H9 (cell line): ENCODE measurements at regions not wholly inside any gene's neighbourhood (a gene's known extent, or its start where the extent isn't known, plus 50 kb on each side); places are given as distances from the start of the nearest gene placed in this dataset.

Experiments used
- DNase-seq: peaks from one replicate; pipeline ENCODE4 v3.0.0-alpha.2; 2017
- H2AFZ ChIP-seq: one replicate; pipeline ENCODE4 v1.6.1; 2013; ENCODE audit warnings: mild to moderate bottlenecking, low read length, control low read depth, moderate library complexity
- H2AK5ac ChIP-seq: 2 replicates; pipeline ENCODE4 v1.6.1; 2013; ENCODE audit warnings: low read length, control low read depth, mixed read lengths; ENCODE audit not compliant: insufficient read length
- H2BK120ac ChIP-seq: one replicate; pipeline ENCODE4 v1.6.1; 2013; ENCODE audit warnings: low read depth, mild to moderate bottlenecking, low read length, control low read depth, inconsistent platforms; ENCODE audit not compliant: poor library complexity, severe bottlenecking
- H2BK12ac ChIP-seq: 2 replicates; pipeline ENCODE4 v1.6.1; 2013; ENCODE audit warnings: low read length, control low read depth, mixed read lengths, low read depth; ENCODE audit not compliant: insufficient read length
- H2BK15ac ChIP-seq: 2 replicates; pipeline ENCODE4 v1.6.1; 2013; ENCODE audit warnings: low read depth, low read length, control low read depth
- H2BK20ac ChIP-seq: one replicate; pipeline ENCODE4 v1.6.1; 2013; ENCODE audit warnings: low read depth, mild to moderate bottlenecking, low read length, control low read depth, inconsistent platforms; ENCODE audit not compliant: poor library complexity, severe bottlenecking
- H2BK5ac ChIP-seq: 2 replicates; pipeline ENCODE4 v1.6.1; 2013; ENCODE audit warnings: low read length, control low read depth, mixed read lengths; ENCODE audit not compliant: insufficient read length
- H3K14ac ChIP-seq: 2 replicates; pipeline ENCODE4 v1.6.1; 2013; ENCODE audit warnings: low read length, control low read depth; ENCODE audit not compliant: insufficient read depth
- H3K18ac ChIP-seq: 2 replicates; pipeline ENCODE4 v1.6.1; 2013; ENCODE audit warnings: low read depth, mild to moderate bottlenecking, mixed read lengths, low read length, control low read depth; ENCODE audit not compliant: insufficient read length
- H3K23ac ChIP-seq: 2 replicates; pipeline ENCODE4 v1.6.1; 2013; ENCODE audit warnings: low read length, control low read depth, mixed read lengths, low read depth; ENCODE audit not compliant: insufficient read length
- H3K23me2 ChIP-seq: 2 replicates; pipeline ENCODE4 v1.6.1; 2013; ENCODE audit warnings: low read depth, mild to moderate bottlenecking, mixed read lengths, low read length, control low read depth; ENCODE audit not compliant: insufficient read length, poor library complexity, severe bottlenecking
- H3K27ac ChIP-seq: 2 replicates; pipeline ENCODE4 v1.5.1; 2013; ENCODE audit warnings: low read length, control low read depth, mixed read lengths, low read depth; ENCODE audit not compliant: insufficient read length
- H3K27me3 ChIP-seq: 2 replicates; pipeline ENCODE4 v1.6.1; 2013; ENCODE audit warnings: low read length, control low read depth, inconsistent platforms; ENCODE audit not compliant: insufficient read depth
- H3K4ac ChIP-seq: 2 replicates; pipeline ENCODE4 v1.6.1; 2013; ENCODE audit warnings: low read depth, mild to moderate bottlenecking, control low read depth, inconsistent platforms, low read length, moderate library complexity
- H3K4me1 ChIP-seq: 2 replicates; pipeline ENCODE4 v1.6.1; 2013; ENCODE audit warnings: low read length, control low read depth, inconsistent platforms; ENCODE audit not compliant: insufficient read depth
- H3K4me2 ChIP-seq: 2 replicates; pipeline ENCODE4 v1.6.1; 2013; ENCODE audit warnings: low read length, control low read depth, mixed read lengths; ENCODE audit not compliant: insufficient read length, insufficient read depth
- H3K56ac ChIP-seq: 2 replicates; pipeline ENCODE4 v1.6.1; 2013; ENCODE audit warnings: low read depth, mild to moderate bottlenecking, mixed read lengths, low read length, control low read depth; ENCODE audit not compliant: insufficient read length
- H3K79me1 ChIP-seq: 2 replicates; pipeline ENCODE4 v1.6.1; 2013; ENCODE audit warnings: low read depth, mild to moderate bottlenecking, moderate library complexity, low read length, control low read depth, inconsistent platforms; ENCODE audit not compliant: insufficient read depth, poor library complexity, severe bottlenecking
- H3K79me2 ChIP-seq: 2 replicates; pipeline ENCODE4 v1.6.1; 2013; ENCODE audit warnings: low read length, control low read depth, inconsistent platforms; ENCODE audit not compliant: insufficient read depth
- H3K9ac ChIP-seq: 2 replicates; pipeline ENCODE4 v1.6.1; 2013; ENCODE audit warnings: low read length, control low read depth, mixed read lengths; ENCODE audit not compliant: insufficient read length; ENCODE audit errors: extremely low read depth
- H3K9me3 ChIP-seq: one replicate; pipeline ENCODE4 v1.6.1; 2013; ENCODE audit warnings: low read depth, low read length, inconsistent platforms; ENCODE audit not compliant: control insufficient read depth
- H3T11ph ChIP-seq: one replicate; pipeline ENCODE4 v1.6.1; 2013; ENCODE audit warnings: mild to moderate bottlenecking, low read length, control low read depth, inconsistent platforms
- H4K20me1 ChIP-seq: one replicate; pipeline ENCODE4 v1.6.1; 2013; ENCODE audit not compliant: control insufficient read depth, insufficient read length, insufficient read depth
- H4K5ac ChIP-seq: 2 replicates; pipeline ENCODE4 v1.6.1; 2013; ENCODE audit warnings: low read depth, mild to moderate bottlenecking, mixed read lengths, low read length, control low read depth; ENCODE audit not compliant: insufficient read length
- H4K8ac ChIP-seq: replicated peaks from 2 replicates; pipeline ENCODE4 v1.6.1; 2013; ENCODE audit warnings: low read length, control low read depth, mixed read lengths, low read depth; ENCODE audit not compliant: insufficient read length
- H4K91ac ChIP-seq: 2 replicates; pipeline ENCODE4 v1.6.1; 2013; ENCODE audit warnings: low read depth, mild to moderate bottlenecking, moderate library complexity, mixed read lengths, low read length, control low read depth; ENCODE audit not compliant: insufficient read length
- H3K27ac Mint-ChIP-seq, 3 experiments: 2 replicates in 2 of 3; 3 replicates in 1 of 3; pipeline ENCODE4 v1.8.0; 2020 to 2021; ENCODE audit warnings: mixed read lengths in 3 of 3, mild to moderate bottlenecking in 1 of 3, moderate library complexity in 1 of 3
- H3K27me3 Mint-ChIP-seq: 2 replicates; pipeline ENCODE4 v1.8.0; 2021; ENCODE audit warnings: low read depth, mild to moderate bottlenecking, moderate library complexity, mixed read lengths
- H3K36me3 Mint-ChIP-seq, 3 experiments: 2 replicates in 2 of 3; 3 replicates in 1 of 3; pipeline ENCODE4 v1.8.0; 2020 to 2021; ENCODE audit warnings: low read depth in 3 of 3, mixed read lengths in 3 of 3; ENCODE audit not compliant: insufficient read depth in 1 of 3
- H3K4me1 Mint-ChIP-seq, 2 experiments: 2 replicates each; pipeline ENCODE4 v1.8.0; 2020; ENCODE audit warnings: mixed read lengths in 2 of 2
- H3K4me3 Mint-ChIP-seq, 2 experiments: 2 replicates in 1 of 2; 3 replicates in 1 of 2; pipeline ENCODE4 v1.8.0; 2020 to 2021; ENCODE audit warnings: mild to moderate bottlenecking in 2 of 2, mixed read lengths in 2 of 2, moderate library complexity in 1 of 2
- H3K9me3 Mint-ChIP-seq, 2 experiments: 2 replicates in 1 of 2; 3 replicates in 1 of 2; pipeline ENCODE4 v1.8.0; 2020; ENCODE audit warnings: mild to moderate bottlenecking in 2 of 2, mixed read lengths in 2 of 2, moderate library complexity in 1 of 2
- whole genome bisulfite sequencing: extraction: QIAGEN DNeasy Blood & Tissue Kit; methylation state at CpG from one replicate; pipeline ENCODE4 v1.1.7; 2013; ENCODE audit warnings: missing lambda C conversion rate, low lambda C conversion rate, mixed read lengths; ENCODE audit not compliant: insufficient read length; ENCODE audit errors: extremely low coverage; 5-methylcytosine and 5-hydroxymethylcytosine counted together
- TF ChIP-seq, protein P1 (sequence below): fragments of 200-600 bp; sonication (generic); conservative IDR thresholded peaks from 3 replicates; pipeline ENCODE4 v1.8.0; 2021; ENCODE audit warnings: antibody characterized with exemption, mild to moderate bottlenecking

DNA sequence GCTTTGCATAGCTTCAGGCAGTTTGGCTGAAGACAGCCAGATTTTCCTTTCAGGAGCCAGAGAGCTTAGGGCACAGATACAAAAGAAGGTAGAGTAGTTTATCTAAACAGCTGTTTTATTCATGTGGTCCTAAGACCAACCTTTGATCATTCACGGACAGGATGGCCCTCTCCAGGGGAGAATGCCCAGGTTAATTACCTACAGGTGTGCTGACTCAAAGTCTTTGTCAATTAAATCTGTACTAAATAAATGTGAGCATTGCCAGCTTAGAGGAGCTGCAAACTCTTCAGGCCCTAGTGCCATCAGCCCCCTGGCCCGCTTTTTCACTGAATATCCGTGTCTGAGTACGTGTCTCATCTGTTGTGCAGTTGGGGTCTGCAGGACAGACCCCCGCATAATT lies 554.7 kb downstream of the NUP35 start:
- Histone ChIP-seq H3K23ac (no peak overlapping the region), H3K4ac (no peak overlapping the region), H3K4me2 (no peak overlapping the region), H2BK15ac (no peak overlapping the region), H3K14ac (no peak overlapping the region), H3K4me1 (no peaks in the 10 kb centered on the region), H4K20me1 (no peaks in the 10 kb centered on the region), H3K9me3 (no peaks in the 10 kb centered on the region), H3K56ac (no peak overlapping the region), H2BK120ac (no peak overlapping the region), H3K27me3 (peaks cover 8% of the 10 kb centered on the region; the same call in 1 of the 2 replicates), H4K5ac (no peak overlapping the region), H2AFZ (no peak overlapping the region), H2AK5ac (no peak overlapping the region), H3K23me2 (no peaks in the 10 kb centered on the region), H3K9ac (no peak overlapping the region), H3K18ac (no peak overlapping the region), H3K27ac (no peak overlapping the region), H3K79me2 (no peaks in the 10 kb centered on the region), H3T11ph (no peak overlapping the region), H3K79me1 (no peaks in the 10 kb centered on the region), H2BK12ac (no peak overlapping the region), H4K91ac (no peak overlapping the region), H2BK5ac (no peak overlapping the region), H2BK20ac (no peak overlapping the region), H4K8ac (no peak overlapping the region)
- H3K4me1 Mint-ChIP-seq = peaks cover 9 to 12% of the 10 kb centered on the region in 2 experiments
- H3K27ac Mint-ChIP-seq = no peak overlapping the region
- DNase-seq = peak; percentile 72
- peaks cover 4% of the 10 kb centered on the region in 2 experiments; a peak in 4 of 5 replicates for H3K9me3 Mint-ChIP-seq
- no CpG with 5 or more reads among the region's 5 CpGs for WGBS
- peaks cover 34% of the 10 kb centered on the region for H3K27me3 Mint-ChIP-seq
- peaks cover 0 to 6% (median 5%) of the 10 kb centered on the region in 3 experiments; a peak in 4 of 7 replicates for H3K36me3 Mint-ChIP-seq
- no peak overlapping the region for H3K4me3 Mint-ChIP-seq
- TF ChIP-seq, protein P1, sequence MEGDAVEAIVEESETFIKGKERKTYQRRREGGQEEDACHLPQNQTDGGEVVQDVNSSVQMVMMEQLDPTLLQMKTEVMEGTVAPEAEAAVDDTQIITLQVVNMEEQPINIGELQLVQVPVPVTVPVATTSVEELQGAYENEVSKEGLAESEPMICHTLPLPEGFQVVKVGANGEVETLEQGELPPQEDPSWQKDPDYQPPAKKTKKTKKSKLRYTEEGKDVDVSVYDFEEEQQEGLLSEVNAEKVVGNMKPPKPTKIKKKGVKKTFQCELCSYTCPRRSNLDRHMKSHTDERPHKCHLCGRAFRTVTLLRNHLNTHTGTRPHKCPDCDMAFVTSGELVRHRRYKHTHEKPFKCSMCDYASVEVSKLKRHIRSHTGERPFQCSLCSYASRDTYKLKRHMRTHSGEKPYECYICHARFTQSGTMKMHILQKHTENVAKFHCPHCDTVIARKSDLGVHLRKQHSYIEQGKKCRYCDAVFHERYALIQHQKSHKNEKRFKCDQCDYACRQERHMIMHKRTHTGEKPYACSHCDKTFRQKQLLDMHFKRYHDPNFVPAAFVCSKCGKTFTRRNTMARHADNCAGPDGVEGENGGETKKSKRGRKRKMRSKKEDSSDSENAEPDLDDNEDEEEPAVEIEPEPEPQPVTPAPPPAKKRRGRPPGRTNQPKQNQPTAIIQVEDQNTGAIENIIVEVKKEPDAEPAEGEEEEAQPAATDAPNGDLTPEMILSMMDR = no peak
